ENCODE measurements at regions not wholly inside any gene's neighbourhood (a gene's known extent, or its start where the extent isn't known, plus 50 kb on each side); places are given as distances from the start of the nearest gene placed in this dataset.

DNA sequence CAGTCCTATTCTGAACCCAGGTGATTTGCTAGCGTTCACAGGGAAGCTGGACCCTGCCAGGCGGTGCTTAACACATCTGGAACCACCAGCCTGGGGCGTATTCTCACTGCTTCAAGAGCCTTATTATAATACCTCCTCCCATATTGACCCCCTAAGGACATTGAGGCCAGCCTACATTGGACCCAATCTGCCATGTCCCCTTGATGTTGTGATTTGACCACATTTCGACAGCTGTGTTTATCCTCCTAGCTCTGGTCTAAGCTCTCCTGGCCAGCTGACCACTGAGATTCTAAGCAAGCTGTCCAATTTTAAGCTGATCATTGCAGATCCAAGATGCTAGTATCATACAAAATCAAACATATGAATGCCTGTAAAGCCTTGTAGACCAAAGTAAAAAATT is 148.1 kb upstream of the BLID start:
- Mint-ChIP-seq H3K27ac (no peak overlapping the region), H3K4me1 (no peaks in the 10 kb centered on the region), H3K4me3 (no peak overlapping the region), H3K9me3 (ENCODE audit: low read depth) (no peaks in the 10 kb centered on the region), H3K36me3 (no peaks in the 10 kb centered on the region), H3K27me3 (no peaks in the 10 kb centered on the region)
- ATAC-seq (no peak), DNase-seq (no peak)
- CTCF ChIA-PET, result no interaction called here

DNA sequence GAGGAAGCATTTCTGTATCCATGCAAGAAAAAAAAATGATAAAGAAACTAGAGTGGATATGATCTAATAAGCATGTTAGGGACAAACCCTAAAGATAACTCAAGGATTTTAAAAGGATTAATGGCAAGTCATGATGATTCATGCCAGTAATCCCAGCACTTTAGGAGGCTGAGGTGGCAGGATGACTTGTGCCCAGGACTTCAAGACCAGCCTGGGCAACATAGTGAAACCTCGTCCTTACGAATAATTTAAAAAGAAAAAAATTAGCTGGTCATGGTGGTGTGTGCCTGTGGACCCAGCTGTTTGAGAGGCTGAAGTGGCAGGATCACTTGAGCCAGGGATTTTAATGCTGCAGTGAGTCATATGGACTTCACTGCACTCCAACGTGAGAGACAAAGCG is 145.5 kb upstream of the BLID start:
- DNase-seq (no peak), ATAC-seq (no peak)
- Mint-ChIP-seq H3K27me3 (no peaks in the 10 kb centered on the region), H3K27ac (no peak overlapping the region), H3K4me1 (no peaks in the 10 kb centered on the region), H3K36me3 (no peaks in the 10 kb centered on the region), H3K9me3 (ENCODE audit: low read depth) (no peaks in the 10 kb centered on the region), H3K4me3 (no peak overlapping the region)
- CTCF ChIA-PET, result no interaction called here

DNA sequence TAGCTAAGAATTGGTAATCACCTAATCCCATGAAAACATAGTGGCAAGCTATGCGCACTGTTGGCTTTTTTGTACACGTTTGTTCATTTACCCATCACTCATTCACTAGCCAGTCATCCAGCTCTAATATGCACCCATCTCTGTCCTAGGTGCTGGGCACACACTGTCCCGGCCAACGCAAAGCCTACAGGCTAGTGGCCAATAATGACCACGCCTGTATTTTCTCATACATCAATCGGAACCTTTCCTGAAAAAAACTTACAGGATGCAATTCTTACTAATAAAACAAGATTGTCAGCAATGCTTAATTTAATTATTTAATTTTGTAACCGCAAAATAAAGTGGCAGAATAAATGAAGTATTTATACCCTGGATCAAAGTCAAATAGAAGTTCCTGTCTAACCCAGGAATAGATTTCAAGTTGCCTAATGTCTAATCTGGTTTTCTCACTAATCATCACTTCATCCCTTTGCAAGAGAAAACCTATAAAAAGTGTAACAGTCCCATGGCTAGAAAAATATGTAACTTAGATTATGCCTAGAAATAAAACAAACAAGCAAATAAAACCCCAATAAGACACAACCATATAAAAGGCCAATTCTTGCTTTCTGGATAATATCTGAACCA is 143.3 kb upstream of the BLID start:
- ATAC-seq, result no peak
- Mint-ChIP-seq H3K9me3 (ENCODE audit: low read depth) (no peaks in the 10 kb centered on the region), H3K4me3 (no peak overlapping the region), H3K4me1 (no peaks in the 10 kb centered on the region), H3K27ac (no peak overlapping the region), H3K27me3 (no peaks in the 10 kb centered on the region), H3K36me3 (no peaks in the 10 kb centered on the region)
- DNase-seq, result no peak
- CTCF ChIA-PET, result no interaction called here

DNA sequence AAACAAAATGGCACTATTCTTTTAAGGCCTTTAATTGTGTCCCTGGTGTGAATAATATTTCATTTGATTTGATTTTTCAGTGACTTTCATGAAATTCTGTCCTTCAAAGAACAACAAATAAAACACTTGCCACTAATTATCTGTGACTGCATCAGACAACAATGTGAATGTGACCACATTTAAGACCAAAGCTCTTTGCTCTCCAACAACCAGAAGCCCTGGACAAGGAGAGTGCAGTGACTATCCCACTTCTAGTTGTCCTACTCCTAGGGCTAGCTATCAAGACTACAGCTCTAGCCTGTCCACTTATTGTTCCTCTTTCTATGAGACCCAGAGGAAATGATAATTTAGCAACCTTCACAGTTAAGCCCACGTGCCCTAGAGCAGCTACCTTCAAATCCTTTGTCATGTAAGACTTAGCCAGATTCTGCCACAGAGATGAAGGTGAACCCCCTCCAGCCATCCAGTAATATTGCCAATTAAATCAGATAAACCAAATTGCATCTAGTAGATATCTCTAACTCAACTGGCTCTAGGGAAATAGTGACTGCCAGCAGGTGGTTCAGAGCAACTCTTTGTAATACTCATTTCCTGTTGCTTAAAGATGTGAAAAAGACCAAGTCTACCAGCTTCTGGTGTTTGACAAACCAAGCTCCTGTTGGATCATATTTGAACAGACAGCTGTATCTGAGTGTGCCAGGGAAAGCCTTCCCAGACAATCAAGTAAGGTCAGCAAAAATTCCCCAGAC is 142.6 kb upstream of the BLID start:
- DNase-seq (no peak), ATAC-seq (no peak)
- Mint-ChIP-seq H3K36me3 (no peaks in the 10 kb centered on the region), H3K4me3 (no peak overlapping the region), H3K27ac (no peak overlapping the region), H3K9me3 (ENCODE audit: low read depth) (no peaks in the 10 kb centered on the region), H3K4me1 (no peaks in the 10 kb centered on the region), H3K27me3 (no peaks in the 10 kb centered on the region)
- CTCF ChIA-PET, result no interaction called here

DNA sequence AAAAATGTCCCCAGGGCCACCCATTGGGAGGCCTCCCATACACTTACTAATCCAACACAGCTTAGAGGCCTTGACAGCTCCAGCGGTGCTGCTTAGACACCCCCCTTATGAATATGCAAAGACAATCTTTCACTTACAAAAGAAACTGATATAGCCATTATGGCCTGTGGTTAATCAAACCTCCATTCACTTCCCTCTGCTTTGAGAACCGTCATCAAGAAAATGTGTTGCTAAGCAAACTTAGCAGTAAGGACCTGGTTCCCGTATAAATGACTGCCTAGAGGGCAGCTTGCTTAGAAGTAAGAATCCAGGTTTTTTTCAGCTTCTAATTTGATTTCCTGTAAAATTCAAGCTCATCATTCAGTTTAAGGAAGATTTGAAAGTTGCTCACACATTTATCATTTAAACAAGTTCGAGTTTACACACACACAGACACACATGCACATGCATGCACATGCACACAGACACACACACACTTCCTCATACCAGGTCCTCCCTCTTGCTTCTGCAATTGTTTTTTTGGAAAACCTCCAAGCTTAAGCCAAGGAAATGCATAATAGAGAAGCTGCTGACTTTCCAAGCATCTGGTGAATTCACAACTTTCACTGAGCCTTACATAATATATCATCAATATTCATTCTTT is 137.7 kb upstream of the BLID start:
- no peaks in the 10 kb centered on the region for H3K9me3 Mint-ChIP-seq (ENCODE audit: low read depth)
- CTCF ChIA-PET, result no interaction called here

DNA sequence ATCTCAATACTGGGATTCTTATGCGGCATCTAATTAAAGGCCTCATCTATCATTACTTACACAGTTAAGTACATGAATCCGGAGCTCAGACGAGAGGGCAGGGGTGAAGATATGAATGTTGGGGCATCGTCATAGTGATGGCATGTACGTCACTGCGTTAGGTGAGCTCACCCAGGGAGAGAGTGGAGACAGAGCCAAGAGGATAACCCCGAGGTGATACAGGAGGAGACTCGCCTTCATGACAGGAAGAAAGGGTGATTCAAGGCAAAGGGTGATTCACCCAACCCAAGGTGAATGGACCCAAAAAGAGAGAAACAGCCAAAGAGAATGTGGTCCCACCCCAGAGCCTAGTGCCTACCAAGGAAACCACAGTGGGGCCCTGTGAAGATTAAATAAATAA is 132.9 kb upstream of the BLID start:
- DNase-seq (no peak), ATAC-seq (no peak)
- CTCF ChIA-PET, result no interaction called here
- Mint-ChIP-seq H3K27me3 (no peaks in the 10 kb centered on the region), H3K9me3 (ENCODE audit: low read depth) (no peaks in the 10 kb centered on the region), H3K4me3 (no peak overlapping the region), H3K27ac (no peak overlapping the region), H3K4me1 (no peaks in the 10 kb centered on the region), H3K36me3 (no peaks in the 10 kb centered on the region)

More for the DNA sequence above, 137.7 kb upstream of the BLID start:
- ATAC-seq (no peak), DNase-seq (no peak)
- H3K27me3 Mint-ChIP-seq, result no peaks in the 10 kb centered on the region
- H3K4me3 Mint-ChIP-seq, result no peak overlapping the region
- H3K36me3 Mint-ChIP-seq, result no peaks in the 10 kb centered on the region
- H3K4me1 Mint-ChIP-seq, result no peaks in the 10 kb centered on the region
- no peak overlapping the region for H3K27ac Mint-ChIP-seq

DNA sequence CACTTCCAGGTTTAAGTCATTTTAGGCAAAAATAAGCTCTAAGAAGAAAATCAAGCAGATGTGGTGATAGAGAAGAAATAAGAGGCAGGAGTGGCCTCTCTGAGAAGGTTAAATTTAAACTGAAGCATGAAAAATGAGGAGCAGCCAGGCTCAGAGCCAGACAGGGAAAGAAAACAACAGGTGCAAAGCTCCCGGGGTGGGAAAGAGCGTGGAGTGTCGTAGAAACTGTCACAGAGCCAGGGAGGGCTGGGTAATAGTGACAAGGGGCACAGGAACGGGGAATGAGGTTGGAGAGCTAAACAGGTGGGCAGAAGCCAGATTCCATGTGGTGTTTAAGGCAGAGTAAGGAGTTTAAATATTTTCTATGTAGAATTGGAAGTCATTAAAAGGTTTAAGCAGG is 132.1 kb upstream of the BLID start:
- H3K9me3 Mint-ChIP-seq (ENCODE audit: low read depth), result no peaks in the 10 kb centered on the region
- ATAC-seq (no peak), DNase-seq (no peak)
- H3K4me1 Mint-ChIP-seq, result no peaks in the 10 kb centered on the region
- no peak overlapping the region for H3K4me3 Mint-ChIP-seq
- H3K36me3 Mint-ChIP-seq, result no peaks in the 10 kb centered on the region
- H3K27ac Mint-ChIP-seq, result no peak overlapping the region
- no peaks in the 10 kb centered on the region for H3K27me3 Mint-ChIP-seq
- CTCF ChIA-PET, result no interaction called here

DNA sequence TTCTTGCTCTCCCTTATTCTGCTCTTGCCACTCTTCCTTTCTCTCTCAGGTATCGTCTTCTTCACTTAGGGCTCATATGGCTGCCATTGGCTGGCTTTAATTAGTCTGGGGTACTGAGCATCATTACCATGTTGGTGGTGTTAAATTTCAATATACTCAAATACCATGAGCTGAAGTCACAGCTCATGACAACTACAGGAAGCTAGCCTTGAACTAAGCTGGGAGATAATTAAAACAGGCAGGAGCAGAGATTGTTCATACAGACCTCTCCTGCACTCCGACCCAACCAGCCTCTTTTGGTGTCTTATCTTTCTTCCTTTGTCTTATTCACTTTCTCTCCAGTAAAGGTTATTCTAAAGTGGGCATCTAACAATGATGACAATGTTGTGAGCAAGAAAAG is 130.9 kb upstream of the BLID start:
- Mint-ChIP-seq H3K4me1 (no peaks in the 10 kb centered on the region), H3K4me3 (no peak overlapping the region), H3K36me3 (no peaks in the 10 kb centered on the region), H3K27me3 (no peaks in the 10 kb centered on the region), H3K27ac (no peak overlapping the region), H3K9me3 (ENCODE audit: low read depth) (no peaks in the 10 kb centered on the region)
- CTCF ChIA-PET, result no interaction called here
- ATAC-seq (no peak), DNase-seq (no peak)

DNA sequence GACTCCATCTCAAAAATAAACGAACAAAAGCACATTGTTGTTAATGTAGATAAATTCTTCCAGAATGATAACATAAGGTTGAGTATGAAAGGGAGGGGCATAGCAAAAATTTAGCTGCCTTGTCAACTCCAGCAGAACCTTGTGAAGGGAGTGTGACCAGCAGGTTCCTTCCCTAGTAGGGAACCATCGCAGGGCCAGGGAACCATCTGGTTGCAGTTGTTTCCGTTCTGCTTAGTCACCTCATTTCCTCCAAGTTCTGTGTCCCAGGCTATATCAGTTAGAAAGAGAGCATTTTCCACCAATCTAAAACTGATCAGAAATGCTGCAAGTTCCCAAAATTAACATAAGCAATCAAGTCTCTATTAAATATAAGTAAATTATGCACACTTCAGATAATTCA is 126.7 kb upstream of the BLID start:
- CTCF ChIA-PET, result no interaction called here
- Mint-ChIP-seq H3K36me3 (no peaks in the 10 kb centered on the region), H3K27ac (no peak overlapping the region), H3K9me3 (ENCODE audit: low read depth) (no peaks in the 10 kb centered on the region), H3K27me3 (no peaks in the 10 kb centered on the region), H3K4me3 (no peak overlapping the region), H3K4me1 (no peaks in the 10 kb centered on the region)
- DNase-seq (no peak), ATAC-seq (no peak)

DNA sequence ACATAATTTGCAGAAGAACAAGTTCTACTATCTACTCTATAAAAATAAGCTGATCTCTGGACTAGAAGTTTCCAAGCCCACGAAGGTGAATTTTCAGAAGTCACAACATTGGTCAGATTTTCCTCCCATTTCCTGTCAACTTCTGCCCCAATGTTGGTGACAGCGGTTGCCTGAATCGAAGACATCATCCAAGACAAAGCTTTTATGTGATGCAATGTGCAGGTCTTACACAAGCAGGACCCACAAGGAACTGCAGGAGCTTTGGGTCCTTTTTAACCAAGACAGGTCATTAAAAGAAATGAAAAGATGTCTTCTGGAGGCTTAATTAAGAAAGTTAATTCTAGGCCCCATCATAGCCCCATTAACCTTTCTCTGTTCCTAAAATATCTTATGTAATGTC is 125.6 kb upstream of the BLID start:
- H3K9me3 Mint-ChIP-seq (ENCODE audit: low read depth), result no peaks in the 10 kb centered on the region
- DNase-seq (no peak), ATAC-seq (no peak)
- CTCF ChIA-PET, result no interaction called here
- H3K4me1 Mint-ChIP-seq, result no peaks in the 10 kb centered on the region
- no peaks in the 10 kb centered on the region for H3K36me3 Mint-ChIP-seq
- no peaks in the 10 kb centered on the region for H3K27me3 Mint-ChIP-seq
- H3K4me3 Mint-ChIP-seq, result no peak overlapping the region
- no peak overlapping the region for H3K27ac Mint-ChIP-seq

DNA sequence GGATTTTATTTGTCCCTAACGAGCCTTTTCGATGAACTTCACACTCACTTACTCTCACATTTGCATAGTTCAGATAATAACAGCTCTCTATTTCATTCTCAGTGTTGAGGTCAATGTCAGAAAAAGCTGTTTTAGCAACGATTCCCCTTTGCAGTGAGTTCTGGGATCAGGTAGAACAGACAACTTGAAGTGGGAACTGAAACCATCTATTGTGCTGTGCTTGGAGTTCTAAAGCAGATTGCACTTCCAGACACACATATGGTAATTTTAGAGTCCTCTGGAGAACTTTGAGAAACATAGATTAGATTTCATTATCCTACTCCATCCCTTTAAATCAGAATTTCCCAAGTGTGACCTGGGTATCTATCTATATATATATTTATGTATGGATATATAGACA is 124.6 kb upstream of the BLID start:
- ATAC-seq (no peak), DNase-seq (no peak)
- Mint-ChIP-seq H3K9me3 (ENCODE audit: low read depth) (no peaks in the 10 kb centered on the region), H3K36me3 (no peaks in the 10 kb centered on the region), H3K4me1 (no peaks in the 10 kb centered on the region), H3K27me3 (no peaks in the 10 kb centered on the region), H3K4me3 (no peak overlapping the region), H3K27ac (no peak overlapping the region)
- CTCF ChIA-PET, result no interaction called here

DNA sequence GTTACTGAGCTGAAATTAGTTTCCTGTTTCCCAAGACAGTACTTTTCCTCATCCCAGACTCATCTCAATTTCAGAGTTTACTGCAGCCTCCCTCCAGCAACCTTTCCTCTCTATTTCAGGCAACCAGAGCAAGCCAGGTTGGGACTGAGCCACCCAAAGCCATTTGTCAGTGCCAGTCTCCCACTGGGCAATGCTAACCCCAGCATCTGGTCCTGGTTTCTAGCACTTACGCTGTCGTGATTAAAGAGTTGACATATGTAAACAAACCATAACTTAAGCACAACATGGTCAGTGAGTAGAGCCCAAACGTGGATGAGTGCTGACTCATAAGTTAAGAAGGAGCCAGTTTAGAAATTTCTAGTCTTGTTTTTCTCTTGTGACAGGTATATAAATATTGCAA is 119.6 kb upstream of the BLID start:
- H3K9me3 Mint-ChIP-seq (ENCODE audit: low read depth), result no peaks in the 10 kb centered on the region
- no peaks in the 10 kb centered on the region for H3K4me1 Mint-ChIP-seq
- CTCF ChIA-PET, result no interaction called here
- no peaks in the 10 kb centered on the region for H3K36me3 Mint-ChIP-seq
- H3K4me3 Mint-ChIP-seq, result no peak overlapping the region
- H3K27ac Mint-ChIP-seq, result no peak overlapping the region
- no peaks in the 10 kb centered on the region for H3K27me3 Mint-ChIP-seq
- no peak for ATAC-seq
- no peak for DNase-seq

DNA sequence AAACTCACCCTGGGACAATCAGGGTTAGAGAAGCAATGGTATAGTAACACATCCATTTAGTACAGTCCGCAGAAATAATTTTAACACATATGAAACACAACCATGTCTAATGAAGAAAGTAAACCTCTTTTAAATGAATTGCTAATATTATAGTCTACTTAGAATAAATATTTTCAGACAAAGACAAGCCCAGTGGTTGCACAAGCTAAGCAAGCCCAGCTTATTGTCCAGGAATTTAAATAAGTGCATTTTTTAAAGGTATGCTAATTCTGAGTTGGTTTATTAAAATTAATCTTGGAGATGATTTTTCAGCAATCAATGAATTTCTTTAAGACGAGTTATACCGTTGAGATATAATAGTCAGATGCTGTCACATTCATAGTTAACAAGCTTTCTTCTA is 118.8 kb upstream of the BLID start:
- Mint-ChIP-seq H3K27me3 (no peaks in the 10 kb centered on the region), H3K4me3 (no peak overlapping the region), H3K9me3 (ENCODE audit: low read depth) (no peaks in the 10 kb centered on the region), H3K36me3 (no peaks in the 10 kb centered on the region), H3K27ac (no peak overlapping the region), H3K4me1 (no peaks in the 10 kb centered on the region)
- DNase-seq (no peak), ATAC-seq (no peak)
- CTCF ChIA-PET, result no interaction called here

DNA sequence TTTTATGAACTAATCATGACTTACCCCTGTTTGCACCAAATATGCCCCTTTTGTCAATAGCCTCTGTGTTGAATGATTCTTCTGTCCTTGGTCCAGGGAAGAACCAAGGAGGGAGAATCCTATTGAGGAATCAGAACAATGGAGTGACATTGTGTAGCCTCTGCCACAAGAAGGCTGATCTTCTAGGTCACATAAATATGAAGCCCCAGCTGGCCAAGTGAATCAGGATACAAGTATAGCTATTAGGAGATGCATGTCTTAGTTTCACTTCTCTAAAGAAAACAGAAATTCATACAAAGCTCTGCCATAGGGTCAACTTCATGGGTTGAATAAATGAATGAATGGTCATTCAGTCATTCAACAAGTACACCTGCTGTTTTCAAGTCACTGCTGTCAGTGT is 118.2 kb upstream of the BLID start:
- Mint-ChIP-seq H3K4me1 (no peaks in the 10 kb centered on the region), H3K27ac (no peak overlapping the region), H3K9me3 (ENCODE audit: low read depth) (no peaks in the 10 kb centered on the region), H3K27me3 (no peaks in the 10 kb centered on the region), H3K4me3 (no peak overlapping the region), H3K36me3 (no peaks in the 10 kb centered on the region)
- CTCF ChIA-PET, result no interaction called here
- DNase-seq, result no peak
- no peak for ATAC-seq

All from activated CD8-positive, alpha-beta memory T cell treated with anti-CD3 and anti-CD28 coated beads, Interleukin-2, amount 10 ng/mL, durations not matched to agents 7 days and 5 days (primary cell).